HepG2 (cell line): ENCODE measurements at regions not wholly inside any gene's neighbourhood (a gene's known extent, or its start where the extent isn't known, plus 50 kb on each side); places are given as distances from the start of the nearest gene placed in this dataset.

Experiments
- HBP1 ChIP-seq: IDR thresholded peaks from 2 replicates; pipeline ENCODE4 v1.6.1; 2016; ENCODE audit warnings: low read depth, control low read depth
- HCFC1 ChIP-seq: fragments of 150-350 bp; IDR thresholded peaks from 2 replicates; pipeline ENCODE4 v1.6.1; 2014; ENCODE audit warnings: low read depth, low read length
- MIXL1 ChIP-seq: IDR thresholded peaks from 2 replicates; pipeline ENCODE4 v1.6.1; 2016
- NFYC ChIP-seq: IDR thresholded peaks from 2 replicates; pipeline ENCODE4 v1.6.1; 2016; ENCODE audit warnings: missing genetic modification reagents, missing compliant biosample characterization
- SMC3 ChIP-seq: IDR thresholded peaks from 2 replicates; pipeline ENCODE4 v1.6.1; 2011; ENCODE audit warnings: low read length, improper control_type of control experiment
- SOX13 ChIP-seq, 3 experiments: fragments of 450-650 bp in 1 of 3; sonication (generic) in 1 of 3; formaldehyde crosslinking in 1 of 3; IDR thresholded peaks in 2 of 3; conservative IDR thresholded peaks in 1 of 3; 2 replicates each; pipeline versions ENCODE4 v1.5.0 to v1.6.1; 2016 to 2020; ENCODE audit warnings: antibody characterized with exemption in 1 of 3, mild to moderate bottlenecking in 1 of 3, missing compliant biosample characterization in 1 of 3, missing genetic modification reagents in 1 of 3, moderate library complexity in 1 of 3
- STAG1 ChIP-seq: sonication (generic); formaldehyde crosslinking; IDR thresholded peaks from 2 replicates; pipeline ENCODE4 v1.4.0; 2020; ENCODE audit warnings: missing genetic modification reagents
- SUZ12 ChIP-seq: fragments of 150-350 bp; IDR thresholded peaks from 2 replicates; pipeline ENCODE4 v1.6.1; 2014; ENCODE audit warnings: low read depth, low read length
- TBX3 ChIP-seq: fragments of 450-650 bp; IDR thresholded peaks from 2 replicates; pipeline ENCODE4 v1.6.1; 2017; ENCODE audit warnings: antibody characterized with exemption, mild to moderate bottlenecking, inconsistent platforms, borderline replicate concordance
- TP53 ChIP-seq: sonication (generic); formaldehyde crosslinking; conservative IDR thresholded peaks from 2 replicates; pipeline ENCODE4 v1.4.0; 2020; ENCODE audit warnings: missing genetic modification reagents
- ZC3H4 ChIP-seq: sonication (generic); formaldehyde crosslinking; IDR thresholded peaks from 2 replicates; pipeline ENCODE4 v1.4.0; 2020; ENCODE audit warnings: missing genetic modification reagents, borderline replicate concordance
- ZNF318 ChIP-seq: sonication (generic); formaldehyde crosslinking; IDR thresholded peaks from 2 replicates; pipeline ENCODE4 v1.4.0; 2020; ENCODE audit warnings: mild to moderate bottlenecking, missing genetic modification reagents
- ZNF432 ChIP-seq: sonication (generic); formaldehyde crosslinking; IDR thresholded peaks from 2 replicates; pipeline ENCODE4 v1.5.0; 2020; ENCODE audit warnings: missing genetic modification reagents, mild to moderate bottlenecking, borderline replicate concordance
- ZNF552 ChIP-seq: sonication (generic); formaldehyde crosslinking; IDR thresholded peaks from 2 replicates; pipeline ENCODE4 v1.9.0; 2022; ENCODE audit warnings: missing genetic modification reagents, mild to moderate bottlenecking, borderline replicate concordance
- ZNF558 ChIP-seq: sonication (generic); formaldehyde crosslinking; IDR thresholded peaks from 2 replicates; pipeline ENCODE4 v1.9.0; 2022; ENCODE audit warnings: mild to moderate bottlenecking, missing genetic modification reagents, borderline replicate concordance
- ZNF567 ChIP-seq: sonication (generic); formaldehyde crosslinking; IDR thresholded peaks from 2 replicates; pipeline ENCODE4 v1.8.1; 2023; ENCODE audit warnings: mild to moderate bottlenecking, missing genetic modification reagents, borderline replicate concordance
- ZNF629 ChIP-seq: sonication (generic); formaldehyde crosslinking; conservative IDR thresholded peaks from 2 replicates; pipeline ENCODE4 v1.5.0; 2020; ENCODE audit warnings: missing genetic modification reagents
- ZNF777 ChIP-seq: sonication (generic); formaldehyde crosslinking; IDR thresholded peaks from 2 replicates; pipeline ENCODE4 v1.4.0; 2020; ENCODE audit warnings: missing genetic modification reagents
- ZNF891 ChIP-seq: sonication (generic); formaldehyde crosslinking; IDR thresholded peaks from 2 replicates; pipeline ENCODE4 v1.5.0; 2020; ENCODE audit warnings: mild to moderate bottlenecking, missing genetic modification reagents
- TF ChIP-seq, protein P1 (sequence below): sonication (generic); formaldehyde crosslinking; IDR thresholded peaks from 2 replicates; pipeline ENCODE4 v1.5.0; 2020; ENCODE audit warnings: missing genetic modification reagents

- TF ChIP-seq ZNF318 (CRISPR knock-in tag) (no peak), STAG1 (CRISPR knock-in tag) (peak; percentile 95), HBP1 (CRISPR knock-in tag) (no peak), ZNF552 (CRISPR knock-in tag) (no peak), ZNF891 (no peak), ZNF777 (CRISPR knock-in tag) (no peak), SUZ12 (no peak), TBX3 (no peak), SMC3 (peak; percentile 81), MIXL1 (CRISPR knock-in tag) (no peak), ZC3H4 (CRISPR knock-in tag) (no peak), ZNF629 (no peak), TP53 (peak; percentile 94; the same call in 1 of the 2 replicates), HCFC1 (no peak), ZNF432 (CRISPR knock-in tag) (no peak), NFYC (CRISPR knock-in tag) (no peak), SOX13 (IDR thresholded peaks at IDR 0.05) (no peak), SOX13 (CRISPR knock-in tag; conservative IDR thresholded peaks at IDR 0.05 in 1 of 2, IDR thresholded peaks at IDR 0.05 in 1 of 2) (no peak), ZNF558 (CRISPR knock-in tag) (no peak), ZNF567 (CRISPR knock-in tag) (no peak)
- TF ChIP-seq, protein P1, sequence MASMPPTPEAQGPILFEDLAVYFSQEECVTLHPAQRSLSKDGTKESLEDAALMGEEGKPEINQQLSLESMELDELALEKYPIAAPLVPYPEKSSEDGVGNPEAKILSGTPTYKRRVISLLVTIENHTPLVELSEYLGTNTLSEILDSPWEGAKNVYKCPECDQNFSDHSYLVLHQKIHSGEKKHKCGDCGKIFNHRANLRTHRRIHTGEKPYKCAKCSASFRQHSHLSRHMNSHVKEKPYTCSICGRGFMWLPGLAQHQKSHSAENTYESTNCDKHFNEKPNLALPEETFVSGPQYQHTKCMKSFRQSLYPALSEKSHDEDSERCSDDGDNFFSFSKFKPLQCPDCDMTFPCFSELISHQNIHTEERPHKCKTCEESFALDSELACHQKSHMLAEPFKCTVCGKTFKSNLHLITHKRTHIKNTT: no peak
Observed at GRCh38 chr9:73683862-73684591, 532.4 kb downstream of the ANXA1 start (continued).
